Ectodermal cell (in vitro differentiated cells): ENCODE measurements at regions not wholly inside any gene's neighbourhood (a gene's known extent, or its start where the extent isn't known, plus 50 kb on each side); places are given as distances from the start of the nearest gene placed in this dataset.

Experiments used
- H3K27ac ChIP-seq: 2 replicates; pipeline ENCODE4 v1.7.0; 2013; ENCODE audit warnings: mild to moderate bottlenecking, low read depth, low read length; ENCODE audit not compliant: insufficient read depth, poor library complexity, severe bottlenecking
- H3K27me3 ChIP-seq: 2 replicates; pipeline ENCODE4 v1.7.0; 2013; ENCODE audit warnings: mild to moderate bottlenecking, low read length; ENCODE audit not compliant: insufficient read depth, control insufficient read depth, poor library complexity, severe bottlenecking
- H3K36me3 ChIP-seq: one replicate; pipeline ENCODE4 v1.7.0; 2013; ENCODE audit warnings: low read length; ENCODE audit not compliant: control insufficient read depth, insufficient read depth
- H3K4me1 ChIP-seq: one replicate; pipeline ENCODE4 v1.7.0; 2013; ENCODE audit warnings: low read length; ENCODE audit not compliant: control insufficient read depth, insufficient read depth
- H3K4me3 ChIP-seq: 2 replicates; pipeline ENCODE4 v1.7.0; 2013; ENCODE audit warnings: low read depth, low read length, control low read depth; ENCODE audit not compliant: insufficient read depth
- H3K9me3 ChIP-seq: 2 replicates; pipeline ENCODE4 v1.7.0; 2013; ENCODE audit warnings: mild to moderate bottlenecking, low read length, moderate library complexity; ENCODE audit not compliant: control insufficient read depth
- WGBS, 2 experiments: methylation state at CpG; one replicate each; pipeline ENCODE4 v1.1.7; 2013; ENCODE audit warnings: missing lambda C conversion rate in 2 of 2; 5-methylcytosine and 5-hydroxymethylcytosine counted together

- H3K27ac ChIP-seq, result no peak overlapping the region
- no peaks in the 10 kb centered on the region for H3K9me3 ChIP-seq
- no peaks in the 10 kb centered on the region for H3K27me3 ChIP-seq
- 84 to 93% methylated on average over 4 of the region's 4 CpGs for WGBS, 2 experiments
- H3K36me3 ChIP-seq, result no peaks in the 10 kb centered on the region
- no peaks in the 10 kb centered on the region for H3K4me1 ChIP-seq
- H3K4me3 ChIP-seq, result no peak overlapping the region
These were observed 450.4 kb upstream of the CTNND2 start for GRCh38 chr5:12354686-12355085.

GRCh38 chr5:12343558-12343957, 439.3 kb upstream of the CTNND2 start:
- Histone ChIP-seq H3K9me3 (no peaks in the 10 kb centered on the region), H3K27ac (no peak overlapping the region), H3K4me1 (no peaks in the 10 kb centered on the region), H3K27me3 (no peaks in the 10 kb centered on the region), H3K4me3 (no peak overlapping the region), H3K36me3 (no peaks in the 10 kb centered on the region)
- 91% methylated on average over 3 of the region's 3 CpGs for WGBS, 2 experiments

- no peaks in the 10 kb centered on the region for H3K9me3 ChIP-seq
- H3K27ac ChIP-seq, result no peak overlapping the region
- no peaks in the 10 kb centered on the region for H3K27me3 ChIP-seq
- peaks cover 1% of the 10 kb centered on the region for H3K4me1 ChIP-seq
- H3K4me3 ChIP-seq, result no peak overlapping the region
- WGBS, 2 experiments, result 26 to 32% methylated on average over 3 of the region's 3 CpGs
- no peaks in the 10 kb centered on the region for H3K36me3 ChIP-seq
These were observed 431.7 kb upstream of the CTNND2 start for GRCh38 chr5:12335938-12336337.

GRCh38 chr5:12332480-12332879, 428.2 kb upstream of the CTNND2 start:
- no peaks in the 10 kb centered on the region for H3K27me3 ChIP-seq
- H3K36me3 ChIP-seq, result no peaks in the 10 kb centered on the region
- no peak overlapping the region for H3K27ac ChIP-seq
- no peaks in the 10 kb centered on the region for H3K9me3 ChIP-seq
- 10 to 17% methylated on average over 3 of the region's 3 CpGs for WGBS, 2 experiments
- H3K4me3 ChIP-seq, result no peak overlapping the region
- peaks cover 2% of the 10 kb centered on the region for H3K4me1 ChIP-seq

- Histone ChIP-seq H3K4me1 (peaks cover 2% of the 10 kb centered on the region), H3K36me3 (no peaks in the 10 kb centered on the region), H3K27ac (no peak overlapping the region), H3K9me3 (no peaks in the 10 kb centered on the region), H3K4me3 (no peak overlapping the region), H3K27me3 (no peaks in the 10 kb centered on the region)
- WGBS, 2 experiments, result 41 to 52% methylated on average over 8 to 9 of the region's 9 CpGs
These were observed 426.8 kb upstream of the CTNND2 start for GRCh38 chr5:12330993-12331588.

GRCh38 chr5:12330381-12330780, 426.1 kb upstream of the CTNND2 start:
- no peaks in the 10 kb centered on the region for H3K36me3 ChIP-seq
- H3K4me1 ChIP-seq, result peaks cover 2% of the 10 kb centered on the region
- no peaks in the 10 kb centered on the region for H3K9me3 ChIP-seq
- H3K27me3 ChIP-seq, result no peaks in the 10 kb centered on the region
- no peak overlapping the region for H3K27ac ChIP-seq
- 91 to 93% methylated on average over 3 of the region's 4 CpGs for WGBS, 2 experiments
- H3K4me3 ChIP-seq, result no peak overlapping the region

GRCh38 chr5:12323637-12324229, 419.5 kb upstream of the CTNND2 start:
- Histone ChIP-seq H3K27ac (no peak overlapping the region), H3K9me3 (no peaks in the 10 kb centered on the region), H3K4me3 (no peak overlapping the region), H3K36me3 (no peaks in the 10 kb centered on the region), H3K27me3 (no peaks in the 10 kb centered on the region), H3K4me1 (peaks cover 4% of the 10 kb centered on the region)
- 10 to 13% methylated on average over 7 of the region's 7 CpGs for WGBS, 2 experiments

- Histone ChIP-seq H3K27me3 (no peaks in the 10 kb centered on the region), H3K4me3 (no peak overlapping the region), H3K4me1 (peaks cover 4% of the 10 kb centered on the region), H3K36me3 (no peaks in the 10 kb centered on the region), H3K27ac (no peak overlapping the region), H3K9me3 (no peaks in the 10 kb centered on the region)
- WGBS, 2 experiments, result 0 to 14% methylated on average over 1 of the region's 1 CpG
These were observed 417.8 kb upstream of the CTNND2 start for GRCh38 chr5:12322042-12322441.

- Histone ChIP-seq H3K27ac (no peak overlapping the region), H3K4me1 (peaks cover 4% of the 10 kb centered on the region), H3K4me3 (no peak overlapping the region), H3K36me3 (no peaks in the 10 kb centered on the region), H3K27me3 (no peaks in the 10 kb centered on the region), H3K9me3 (no peaks in the 10 kb centered on the region)
- 88 to 91% methylated on average over 3 of the region's 3 CpGs for WGBS, 2 experiments
These were observed 416.1 kb upstream of the CTNND2 start for GRCh38 chr5:12320331-12320730.

- Histone ChIP-seq H3K4me1 (peaks cover under 1% of the 10 kb centered on the region), H3K27ac (no peak overlapping the region), H3K27me3 (no peaks in the 10 kb centered on the region), H3K36me3 (no peaks in the 10 kb centered on the region), H3K9me3 (no peaks in the 10 kb centered on the region), H3K4me3 (no peak overlapping the region)
- WGBS, 2 experiments, result 93 to 97% methylated on average over 1 of the region's 1 CpG
These were observed 412.6 kb upstream of the CTNND2 start for GRCh38 chr5:12316812-12317211.
